GM21737 (cell line): ENCODE measurements at regions not wholly inside any gene's neighbourhood (a gene's known extent, or its start where the extent isn't known, plus 50 kb on each side); places are given as distances from the start of the nearest gene placed in this dataset.
A peak's percentile ranks its signal among the peaks of the same experiment; 100 is the strongest.

ENCODE experiments used
- ATAC-seq: cut with Tn5 transposase; IDR thresholded peaks from one replicate; pipeline ENCODE4 v1.9.1; 2021; ENCODE audit warnings: mild to moderate bottlenecking, moderate library complexity; ENCODE audit not compliant: unreplicated experiment

GRCh38 chr6:164581563-164581962 is 727.8 kb downstream of the C6orf118 start:
- no peak for ATAC-seq

- no peak for ATAC-seq
Observed at GRCh38 chr6:164579035-164579434, 730.4 kb downstream of the C6orf118 start.

GRCh38 chr6:164578616-164579015 is 730.8 kb downstream of the C6orf118 start:
- ATAC-seq: no peak

GRCh38 chr6:164570801-164571200 is 738.6 kb downstream of the C6orf118 start:
- no peak for ATAC-seq

- no peak for ATAC-seq
Observed at GRCh38 chr6:164569509-164569908, 739.9 kb downstream of the C6orf118 start.

GRCh38 chr6:164563924-164564323 is 745.5 kb downstream of the C6orf118 start:
- ATAC-seq: no peak

GRCh38 chr6:164561656-164562055 is 747.7 kb downstream of the C6orf118 start:
- ATAC-seq: no peak

GRCh38 chr6:164554700-164555476 is 754.5 kb downstream of the C6orf118 start:
- ATAC-seq: no peak

GRCh38 chr6:164554226-164554625 is 755.2 kb downstream of the C6orf118 start:
- ATAC-seq: no peak

GRCh38 chr6:164551706-164552105 is 757.7 kb downstream of the C6orf118 start:
- no peak for ATAC-seq

- no peak for ATAC-seq
Observed at GRCh38 chr6:164547076-164547475, 762.3 kb downstream of the C6orf118 start.

- ATAC-seq: no peak
Observed at GRCh38 chr6:164546263-164546662, 763.1 kb downstream of the C6orf118 start.

- ATAC-seq: no peak
Observed at GRCh38 chr6:164534070-164534766, 775.2 kb downstream of the C6orf118 start.

- ATAC-seq: no peak
Observed at GRCh38 chr6:164533045-164533362, 776.4 kb downstream of the C6orf118 start.

- ATAC-seq: no peak
Observed at GRCh38 chr6:164532198-164533044, 777.0 kb downstream of the C6orf118 start.

GRCh38 chr6:164531736-164532135 is 777.7 kb downstream of the C6orf118 start:
- no peak for ATAC-seq

- no peak for ATAC-seq
Observed at GRCh38 chr6:164528539-164528938, 780.9 kb downstream of the C6orf118 start.

GRCh38 chr6:164523087-164523654 is 786.2 kb downstream of the C6orf118 start:
- ATAC-seq: no peak

GRCh38 chr6:164520916-164521315 is 788.5 kb downstream of the C6orf118 start:
- ATAC-seq: no peak

- peak; percentile 86 for ATAC-seq
Observed at GRCh38 chr6:164507206-164507940, 802.0 kb downstream of the C6orf118 start.

GRCh38 chr6:164505425-164505824 is 804.0 kb downstream of the C6orf118 start:
- ATAC-seq: no peak
